GM04503 (cell line): ENCODE measurements at regions not wholly inside any gene's neighbourhood (a gene's known extent, or its start where the extent isn't known, plus 50 kb on each side); places are given as distances from the start of the nearest gene placed in this dataset.

Source experiments
- DNase-seq: peaks from one replicate; pipeline ENCODE4 v3.0.0-alpha.2; 2012; ENCODE audit warnings: low read depth

- DNase-seq: no peak
These were observed 102.9 kb downstream of the CTTN start for GRCh38 chr11:70501051-70501901.

GRCh38 chr11:70501933-70502540 is 103.7 kb downstream of the CTTN start:
- DNase-seq: no peak

DNA sequence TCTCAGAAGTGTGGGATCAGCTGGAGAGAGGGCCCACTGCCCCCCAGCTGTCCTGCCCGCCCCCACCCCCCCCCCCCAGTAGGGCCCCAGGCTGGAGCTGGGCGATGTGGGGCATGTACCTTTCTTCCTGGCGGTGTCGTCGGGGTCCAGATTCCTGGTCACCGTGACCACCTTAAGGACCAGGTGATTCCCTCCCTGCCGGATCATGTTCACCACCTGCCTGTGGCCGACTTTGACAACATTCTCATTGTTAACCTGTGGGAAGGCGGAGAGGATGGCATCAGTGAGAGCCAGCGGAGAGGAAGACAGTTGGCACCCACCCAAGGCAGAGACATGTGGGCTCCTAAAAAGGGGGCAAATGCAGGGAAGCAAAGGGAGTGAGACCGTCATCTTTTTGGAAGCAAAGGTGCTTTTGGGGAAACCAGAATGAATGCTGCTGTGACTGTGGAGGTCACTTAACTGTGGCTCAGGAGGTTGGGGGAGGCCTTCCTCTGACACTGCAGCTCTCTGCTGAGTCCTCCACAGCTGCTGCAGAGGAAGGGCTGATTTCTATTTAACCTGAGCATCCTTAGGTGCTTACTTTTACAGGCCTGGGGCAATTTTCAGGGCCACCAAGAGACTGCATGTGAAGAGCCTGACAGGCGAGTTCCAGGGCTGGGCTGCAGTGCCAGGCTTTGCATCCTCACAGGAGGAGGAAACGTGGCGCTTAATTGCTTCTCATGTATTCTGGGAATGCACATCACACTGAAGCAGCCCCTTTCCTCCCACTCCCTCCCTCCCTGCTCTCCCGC is 104.5 kb downstream of the CTTN start:
- no peak for DNase-seq

- DNase-seq: no peak
These were observed 105.3 kb downstream of the CTTN start for GRCh38 chr11:70503468-70504221.

GRCh38 chr11:70504246-70505020 is 106.1 kb downstream of the CTTN start:
- DNase-seq: no peak

GRCh38 chr11:70505331-70505731 is 107.0 kb downstream of the CTTN start:
- no peak for DNase-seq

DNA sequence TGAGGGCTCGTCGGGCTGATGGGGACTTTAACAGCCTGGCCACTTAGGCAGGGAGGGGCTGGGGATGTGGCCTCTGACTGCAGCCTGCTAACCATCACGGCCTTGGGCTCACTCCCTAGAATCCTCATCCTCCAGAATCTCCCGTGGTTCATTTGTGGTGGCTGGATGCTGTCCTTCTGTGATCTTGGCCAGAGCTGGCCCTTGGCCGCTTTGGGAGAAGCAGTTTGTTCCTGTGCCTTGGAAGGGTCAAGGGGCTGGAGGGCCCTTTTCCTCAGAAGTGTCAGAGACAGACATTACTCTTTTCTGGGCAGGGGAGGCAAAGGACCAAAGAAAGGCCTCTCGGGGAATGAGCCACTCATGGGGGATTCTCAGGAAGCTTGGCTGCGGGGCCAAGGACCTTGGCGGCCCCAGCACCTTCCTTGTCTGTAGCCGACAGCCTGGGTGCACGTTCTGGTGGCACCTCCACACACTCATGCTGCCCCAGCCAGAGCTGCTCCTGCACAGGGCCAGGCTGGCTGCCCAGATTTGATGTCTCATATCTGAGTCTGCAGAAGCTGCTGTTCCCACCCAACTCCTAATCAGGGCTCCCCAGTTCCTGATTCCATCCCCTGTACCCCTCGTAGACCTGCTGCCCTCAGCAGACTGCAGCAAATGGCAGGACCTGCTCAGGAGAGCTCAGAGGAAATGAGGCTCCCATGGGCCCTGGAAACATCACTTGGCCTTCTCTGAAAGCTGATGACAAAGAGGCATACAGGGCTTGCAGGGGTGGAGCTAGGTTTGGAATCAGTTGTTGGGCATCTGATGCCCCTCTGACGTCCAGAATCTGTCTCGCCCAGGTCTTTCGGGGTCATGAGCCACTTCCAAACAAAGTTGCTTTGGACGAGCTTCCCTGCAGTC is 107.7 kb downstream of the CTTN start:
- no peak for DNase-seq

- no peak for DNase-seq
These were observed 108.3 kb downstream of the CTTN start for GRCh38 chr11:70506658-70506970.

- no peak for DNase-seq
These were observed 108.7 kb downstream of the CTTN start for GRCh38 chr11:70506986-70507385.

DNA sequence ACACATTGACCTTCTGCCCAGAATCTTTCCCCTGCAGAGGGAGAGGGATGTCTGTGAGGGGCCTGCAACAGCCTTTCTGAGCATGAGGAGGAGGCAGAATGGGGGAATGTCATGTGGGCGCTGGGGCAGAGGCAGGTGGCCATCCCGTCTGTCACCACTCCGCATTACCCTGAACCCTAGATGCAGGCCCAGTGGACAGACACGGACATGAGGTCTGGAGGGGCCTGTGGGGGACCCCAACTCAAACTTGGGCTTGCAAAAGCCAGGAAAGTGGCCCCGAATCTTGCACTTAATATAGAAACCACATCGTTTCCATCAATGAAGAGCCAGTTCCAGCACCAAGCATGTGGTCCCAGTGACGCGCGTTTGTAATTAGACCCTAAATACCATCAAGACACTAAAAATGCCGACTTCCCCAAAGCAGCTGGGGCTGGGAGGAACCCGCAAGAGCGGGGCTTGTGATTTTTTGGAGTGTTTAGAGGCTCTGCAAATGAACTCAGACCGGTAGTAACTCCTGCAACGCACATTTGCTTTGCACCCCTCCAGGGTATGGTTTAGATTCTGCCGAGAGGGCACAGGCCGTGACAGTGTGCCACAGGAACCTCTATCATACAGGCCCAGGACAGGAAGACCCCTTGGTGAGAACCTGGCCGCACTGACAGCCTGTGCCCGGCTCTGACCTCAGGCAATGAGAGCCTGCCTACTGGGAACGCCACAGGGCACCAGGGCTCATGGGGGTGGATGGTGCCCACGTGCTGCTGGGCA is 109.3 kb downstream of the CTTN start:
- DNase-seq: no peak

- DNase-seq: no peak
These were observed 109.8 kb downstream of the CTTN start for GRCh38 chr11:70508231-70508480.

DNA sequence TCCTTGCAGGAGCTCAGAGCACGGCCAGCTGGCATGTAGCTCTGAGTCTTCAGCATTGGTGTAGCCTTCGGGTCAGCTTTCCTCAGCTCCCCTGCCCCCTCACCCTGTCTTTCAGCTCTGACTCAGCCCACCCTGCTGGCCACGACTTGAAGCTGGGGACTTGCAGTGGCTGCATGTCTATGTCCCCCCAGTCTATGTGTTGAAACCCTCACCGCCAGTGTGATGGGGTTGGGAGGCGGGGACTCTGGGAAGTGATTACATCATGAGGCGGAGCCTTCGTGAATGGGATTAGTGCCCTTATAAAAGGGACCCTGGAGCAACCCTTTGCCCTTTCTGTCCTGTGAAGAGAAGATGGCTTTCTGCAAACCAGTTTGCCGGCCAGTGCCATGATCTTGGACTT is 111.1 kb downstream of the CTTN start:
- no peak for DNase-seq

- no peak for DNase-seq
These were observed 111.8 kb downstream of the CTTN start for GRCh38 chr11:70510106-70510505.

DNA sequence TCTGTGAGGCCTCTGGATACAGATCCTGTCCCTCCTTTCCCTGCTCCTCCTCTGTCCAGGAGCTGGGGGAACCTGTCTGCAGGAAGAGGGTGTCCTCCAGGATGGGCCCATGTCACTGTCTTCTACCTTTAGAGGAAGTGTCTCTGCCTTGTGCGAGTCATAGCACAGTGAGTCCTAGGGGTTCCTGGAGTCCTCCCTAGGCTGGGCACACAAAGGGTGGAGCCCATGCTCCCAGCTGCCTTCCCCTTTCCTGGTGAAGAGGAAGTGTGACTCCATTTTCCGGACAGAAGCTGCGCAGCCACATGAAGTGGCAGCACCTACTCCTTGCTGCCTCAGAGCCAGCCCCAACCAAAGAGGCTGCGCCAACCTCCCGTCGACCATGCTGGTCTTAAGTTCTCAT is 112.2 kb downstream of the CTTN start:
- no peak for DNase-seq

DNA sequence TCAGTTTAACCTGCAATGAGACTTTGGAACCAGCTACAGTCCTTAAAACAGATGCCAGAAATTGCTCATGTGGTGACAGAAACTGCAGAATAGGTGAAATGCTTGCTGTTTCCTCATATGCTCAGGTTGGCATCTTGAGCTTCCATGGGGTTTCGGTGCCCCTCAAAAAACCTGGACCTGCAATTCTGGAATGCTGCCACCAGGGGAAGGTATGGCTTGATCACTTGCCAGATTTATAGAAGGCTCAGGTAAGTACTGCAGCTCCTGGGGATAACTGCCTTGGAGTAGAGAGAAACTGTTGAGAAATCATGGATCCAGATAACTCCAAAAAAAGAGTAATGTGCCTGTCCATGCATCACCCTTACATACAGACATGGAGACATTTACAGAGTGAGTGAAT is 113.0 kb downstream of the CTTN start:
- DNase-seq: no peak

GRCh38 chr11:70512716-70513115 is 114.4 kb downstream of the CTTN start:
- no peak for DNase-seq

DNA sequence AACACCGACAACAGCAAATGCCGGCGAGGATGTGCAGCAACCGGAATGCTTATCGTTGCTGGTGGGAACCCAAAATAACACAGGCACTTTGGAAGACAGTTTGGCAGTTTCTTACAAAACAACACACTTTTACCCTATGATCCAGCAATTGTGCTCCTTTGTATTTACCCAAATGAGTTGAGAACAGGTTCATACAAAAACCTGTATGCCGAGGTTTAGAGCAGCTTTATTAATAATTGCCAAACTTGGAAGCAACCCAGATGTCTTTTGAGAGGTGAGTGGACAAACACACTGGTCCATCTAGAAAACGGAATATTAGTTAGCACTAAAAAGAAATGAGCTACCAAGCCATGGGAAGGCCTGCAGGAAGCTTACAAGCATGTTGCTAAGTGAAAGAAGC is 118.9 kb downstream of the CTTN start:
- DNase-seq: no peak

DNA sequence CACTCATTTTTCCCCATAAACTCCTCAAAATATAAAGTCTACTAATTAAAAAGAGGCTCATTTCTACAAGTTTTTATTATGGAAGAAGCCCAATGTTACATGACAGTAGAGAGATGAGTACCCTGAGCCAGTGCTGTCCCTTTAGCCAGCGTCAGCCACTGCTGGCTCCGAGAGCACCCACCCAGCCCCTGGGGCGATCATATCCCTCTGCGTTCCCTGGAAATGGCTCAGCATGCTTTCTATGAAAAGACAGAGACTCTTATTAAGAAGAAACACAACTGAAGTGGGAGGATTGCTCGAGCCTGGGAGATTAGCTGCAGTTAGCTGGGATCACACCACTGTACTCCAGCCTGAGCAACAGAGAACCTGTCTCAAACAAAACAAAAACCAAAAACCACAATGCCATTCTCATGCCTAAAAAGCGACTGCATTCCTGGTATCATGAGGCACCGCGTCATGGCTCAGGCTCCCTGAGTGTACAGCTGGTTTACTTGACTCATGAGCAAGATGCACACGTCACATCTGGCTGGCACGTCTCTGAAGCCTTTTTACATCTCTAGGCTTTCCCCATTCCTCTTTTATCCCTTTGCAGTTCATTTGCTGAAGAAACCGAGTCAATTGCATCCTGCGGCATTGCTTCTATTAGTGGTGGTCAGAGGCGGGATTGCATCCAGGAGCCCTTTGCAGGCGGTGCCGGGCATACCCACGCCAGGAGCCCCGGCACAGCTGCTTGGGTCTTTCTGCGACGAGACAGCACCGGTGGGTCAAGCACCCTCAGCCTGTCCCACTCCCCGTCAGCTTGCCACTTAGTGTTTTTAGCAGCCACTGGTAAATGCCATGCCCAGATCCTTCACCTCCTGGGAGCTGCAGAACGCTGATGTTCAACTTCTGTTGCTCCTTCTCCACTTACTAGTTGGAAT is 119.9 kb downstream of the CTTN start:
- peak; percentile 60 for DNase-seq

DNA sequence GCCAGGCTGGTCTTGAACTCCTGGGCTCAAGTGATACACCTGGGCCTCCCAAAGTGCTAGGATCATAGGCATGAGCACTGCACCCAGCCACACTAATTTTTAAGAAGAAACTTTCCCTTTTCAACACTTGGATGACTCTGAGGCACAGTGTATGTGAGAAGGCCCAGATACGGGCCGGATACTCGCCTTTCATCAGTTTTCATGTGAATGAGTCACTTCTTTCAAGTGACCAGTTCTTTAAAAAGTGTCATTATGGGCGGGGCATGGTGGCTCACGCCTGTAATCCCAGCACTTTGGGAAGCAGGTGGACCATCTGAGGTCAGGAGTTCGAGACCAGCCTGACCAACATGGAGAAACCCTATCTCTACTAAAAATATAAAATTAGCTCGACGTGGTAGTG is 120.8 kb downstream of the CTTN start:
- DNase-seq: no peak
